ENCODE measurements at regions not wholly inside any gene's neighbourhood (a gene's known extent, or its start where the extent isn't known, plus 50 kb on each side); places are given as distances from the start of the nearest gene placed in this dataset.

DNA sequence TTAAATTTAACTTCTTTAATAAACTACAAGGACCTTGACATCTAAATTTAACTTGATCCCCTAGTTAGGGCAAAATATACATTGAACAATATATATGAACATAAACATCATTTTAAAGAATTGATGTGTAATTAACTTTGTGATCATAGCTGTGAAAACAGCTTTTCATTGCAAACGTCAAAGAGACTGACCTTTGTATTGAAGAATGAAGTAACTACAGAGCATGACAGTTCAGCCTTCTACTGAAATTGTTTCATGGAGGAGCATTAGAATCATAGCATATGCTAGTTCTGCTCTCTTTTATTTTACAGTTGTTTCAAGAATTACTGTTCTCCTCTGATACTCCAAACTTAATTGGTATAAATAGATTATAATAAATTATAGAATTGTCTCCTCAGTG lies 123.4 kb upstream of the PRR20A start:
- Histone ChIP-seq H3K36me3 (replicated peaks; ENCODE audit: insufficient read depth, low read depth) (no peaks in the 10 kb centered on the region), H3K4me2 (no peak overlapping the region), H3K9me2 (replicated peaks; ENCODE audit: insufficient read depth) (no peaks in the 10 kb centered on the region), H3K79me2 (no peaks in the 10 kb centered on the region), H3K27ac (no peak overlapping the region), H3K4me3 (no peak overlapping the region), H2AFZ (no peak overlapping the region), H3K27me3 (no peaks in the 10 kb centered on the region), H4K20me1 (ENCODE audit: insufficient read depth, poor library complexity, severe bottlenecking) (no peaks in the 10 kb centered on the region), H3K4me1 (ENCODE audit: insufficient read depth) (no peaks in the 10 kb centered on the region), H3K9me3 (ENCODE audit: low read depth) (no peaks in the 10 kb centered on the region)
- TF ChIP-seq EZH2phosphoT487 (IDR thresholded peaks at IDR 0.05; ENCODE audit: low read depth, severe bottlenecking, unreplicated experiment) (no peak), EZH2 (IDR thresholded peaks at IDR 0.05; ENCODE audit: borderline replicate concordance) (no peak), CTCF (IDR thresholded peaks at IDR 0.05; ENCODE audit: poor library complexity) (no peak)
- 69% methylated on average over 1 of the region's 1 CpG for whole genome bisulfite sequencing (ENCODE audit: low lambda C conversion rate, missing lambda C conversion rate)
- DNase-seq (ENCODE audit: low spot score): no peak

DNA sequence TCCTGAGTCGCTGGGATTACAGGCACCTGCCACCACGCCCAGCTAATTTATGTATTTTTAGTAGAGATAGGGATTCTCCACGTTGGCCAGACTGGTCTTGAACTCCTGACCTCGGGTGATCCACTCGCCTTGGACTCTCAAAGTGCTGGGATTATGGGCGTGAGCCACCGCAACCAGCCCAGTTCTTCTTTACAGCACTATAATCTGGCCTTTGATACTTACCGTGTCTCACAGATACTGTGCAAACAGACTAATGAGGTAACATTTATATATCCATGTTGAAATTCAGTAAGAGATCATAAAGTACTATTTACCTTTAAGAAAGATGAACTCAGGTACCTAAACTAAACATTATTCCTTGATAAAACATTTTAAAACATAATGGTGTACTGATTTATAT lies 121.8 kb upstream of the PRR20A start:
- no peaks in the 10 kb centered on the region for H3K79me2 ChIP-seq
- H3K9me3 ChIP-seq (ENCODE audit: low read depth): no peaks in the 10 kb centered on the region
- H3K27me3 ChIP-seq: no peaks in the 10 kb centered on the region
- H3K4me1 ChIP-seq (ENCODE audit: insufficient read depth): no peaks in the 10 kb centered on the region
- no peaks in the 10 kb centered on the region for H3K36me3 ChIP-seq (replicated peaks; ENCODE audit: insufficient read depth, low read depth)
- H2AFZ ChIP-seq: no peak overlapping the region
- no peak overlapping the region for H3K4me3 ChIP-seq
- no peak overlapping the region for H3K27ac ChIP-seq
- TF ChIP-seq EZH2phosphoT487 (IDR thresholded peaks at IDR 0.05; ENCODE audit: low read depth, severe bottlenecking, unreplicated experiment) (no peak), EZH2 (IDR thresholded peaks at IDR 0.05; ENCODE audit: borderline replicate concordance) (no peak), CTCF (IDR thresholded peaks at IDR 0.05; ENCODE audit: poor library complexity) (no peak)
- H3K9me2 ChIP-seq (replicated peaks; ENCODE audit: insufficient read depth): no peaks in the 10 kb centered on the region
- WGBS (ENCODE audit: low lambda C conversion rate, missing lambda C conversion rate): 67% methylated on average over 8 of the region's 8 CpGs
- H3K4me2 ChIP-seq: no peak overlapping the region
- no peak for DNase-seq (ENCODE audit: low spot score)
- H4K20me1 ChIP-seq (ENCODE audit: insufficient read depth, poor library complexity, severe bottlenecking): no peaks in the 10 kb centered on the region

DNA sequence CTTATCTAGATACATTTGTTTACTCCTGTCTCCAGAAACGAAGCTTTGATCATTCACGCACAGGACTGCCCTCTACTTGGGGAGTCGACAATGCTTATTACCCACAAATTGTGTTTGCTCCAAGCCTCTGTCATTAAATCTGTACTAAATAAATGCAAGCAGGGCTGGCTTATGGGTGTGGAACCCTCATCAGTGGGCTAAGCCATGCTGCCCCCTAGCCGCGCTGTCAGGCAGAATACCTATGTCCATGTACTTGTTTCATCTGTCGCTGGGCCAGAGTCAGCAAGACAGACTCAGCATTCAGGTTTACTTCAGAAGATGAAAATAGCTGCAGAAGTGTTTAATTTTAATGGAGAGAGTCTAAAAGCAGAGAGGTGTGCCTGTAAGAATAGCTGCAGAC lies 110.0 kb upstream of the PRR20A start:
- Histone ChIP-seq H3K79me2 (no peaks in the 10 kb centered on the region), H3K9me3 (ENCODE audit: low read depth) (no peaks in the 10 kb centered on the region), H3K9me2 (replicated peaks; ENCODE audit: insufficient read depth) (no peaks in the 10 kb centered on the region), H3K36me3 (replicated peaks; ENCODE audit: insufficient read depth, low read depth) (no peaks in the 10 kb centered on the region), H3K4me2 (no peak overlapping the region), H2AFZ (no peak overlapping the region), H4K20me1 (ENCODE audit: insufficient read depth, poor library complexity, severe bottlenecking) (no peaks in the 10 kb centered on the region), H3K27ac (no peak overlapping the region), H3K27me3 (no peaks in the 10 kb centered on the region), H3K4me3 (no peak overlapping the region), H3K4me1 (ENCODE audit: insufficient read depth) (no peaks in the 10 kb centered on the region)
- 97% methylated on average over 6 of the region's 6 CpGs for WGBS (ENCODE audit: low lambda C conversion rate, missing lambda C conversion rate)
- no peak for DNase-seq (ENCODE audit: low spot score)
- TF ChIP-seq CTCF (IDR thresholded peaks at IDR 0.05; ENCODE audit: poor library complexity) (no peak), EZH2phosphoT487 (IDR thresholded peaks at IDR 0.05; ENCODE audit: low read depth, severe bottlenecking, unreplicated experiment) (no peak), EZH2 (IDR thresholded peaks at IDR 0.05; ENCODE audit: borderline replicate concordance) (no peak)

GRCh38 chr13:57036290-57036689 lies 104.4 kb upstream of the PRR20A start:
- Histone ChIP-seq H3K27me3 (no peaks in the 10 kb centered on the region), H2AFZ (no peak overlapping the region), H3K4me1 (ENCODE audit: insufficient read depth) (no peaks in the 10 kb centered on the region), H3K9me2 (replicated peaks; ENCODE audit: insufficient read depth) (no peaks in the 10 kb centered on the region), H4K20me1 (ENCODE audit: insufficient read depth, poor library complexity, severe bottlenecking) (no peaks in the 10 kb centered on the region), H3K79me2 (no peaks in the 10 kb centered on the region), H3K36me3 (replicated peaks; ENCODE audit: insufficient read depth, low read depth) (no peaks in the 10 kb centered on the region), H3K4me3 (no peak overlapping the region), H3K27ac (no peak overlapping the region), H3K4me2 (no peak overlapping the region), H3K9me3 (ENCODE audit: low read depth) (no peaks in the 10 kb centered on the region)
- TF ChIP-seq EZH2phosphoT487 (IDR thresholded peaks at IDR 0.05; ENCODE audit: low read depth, severe bottlenecking, unreplicated experiment) (no peak), EZH2 (IDR thresholded peaks at IDR 0.05; ENCODE audit: borderline replicate concordance) (no peak), CTCF (IDR thresholded peaks at IDR 0.05; ENCODE audit: poor library complexity) (no peak)
- 96% methylated on average over 4 of the region's 4 CpGs for WGBS (ENCODE audit: low lambda C conversion rate, missing lambda C conversion rate)
- DNase-seq (ENCODE audit: low spot score): no peak

Measured in hepatocyte (in vitro differentiated cells).